ENCODE measurements at regions not wholly inside any gene's neighbourhood (a gene's known extent, or its start where the extent isn't known, plus 50 kb on each side); places are given as distances from the start of the nearest gene placed in this dataset.

- Histone ChIP-seq H3K4me1 (ENCODE audit: insufficient read depth, low read length, poor library complexity, severe bottlenecking) (no peaks in the 10 kb centered on the region), H2AFZ (ENCODE audit: low read length) (no peak overlapping the region), H4K20me1 (ENCODE audit: insufficient read depth, low read length) (no peaks in the 10 kb centered on the region), H3K36me3 (ENCODE audit: insufficient read depth, low read length) (no peaks in the 10 kb centered on the region), H3K27ac (ENCODE audit: low read depth, low read length, poor library complexity, severe bottlenecking) (no peak overlapping the region), H3K9me3 (ENCODE audit: low read length) (no peaks in the 10 kb centered on the region), H3K79me2 (ENCODE audit: insufficient read depth, low read depth, low read length) (no peaks in the 10 kb centered on the region), H3K4me2 (ENCODE audit: low read length) (no peak overlapping the region), H3K9me2 (ENCODE audit: insufficient read depth, low read length) (no peaks in the 10 kb centered on the region), H3K4me3 (ENCODE audit: low read depth, low read length, poor library complexity, severe bottlenecking) (no peak overlapping the region)
- no TSS peak for BruUV-seq (replicated peaks)
- CTCF ChIA-PET (ENCODE audit: unreplicated experiment), result no interaction called here
- intact Hi-C loops (cut with micrococcal nuclease; ENCODE audit: unreplicated experiment), result no loop called here
- TF ChIP-seq CTCF (conservative IDR thresholded peaks at IDR 0.05; ENCODE audit: low read length) (no peak), EZH2phosphoT487 (IDR thresholded peaks at IDR 0.05; ENCODE audit: borderline replicate concordance, low read depth, low read length) (no peak)
- no peak for DNase-seq (ENCODE audit: low spot score)
- POLR2A ChIA-PET, result no interaction called here
Observed at GRCh38 chr20:63070301-63070625, 63.5 kb upstream of the BHLHE23 start.

- Histone ChIP-seq H2AFZ (ENCODE audit: low read length) (no peak overlapping the region), H3K4me3 (ENCODE audit: low read depth, low read length, poor library complexity, severe bottlenecking) (no peak overlapping the region), H3K4me2 (ENCODE audit: low read length) (no peak overlapping the region), H3K36me3 (ENCODE audit: insufficient read depth, low read length) (no peaks in the 10 kb centered on the region), H3K9me2 (ENCODE audit: insufficient read depth, low read length) (no peaks in the 10 kb centered on the region), H3K27ac (ENCODE audit: low read depth, low read length, poor library complexity, severe bottlenecking) (no peak overlapping the region), H3K79me2 (ENCODE audit: insufficient read depth, low read depth, low read length) (no peaks in the 10 kb centered on the region), H3K9me3 (ENCODE audit: low read length) (no peaks in the 10 kb centered on the region), H4K20me1 (ENCODE audit: insufficient read depth, low read length) (no peaks in the 10 kb centered on the region), H3K4me1 (ENCODE audit: insufficient read depth, low read length, poor library complexity, severe bottlenecking) (no peaks in the 10 kb centered on the region)
- ChIA-PET CTCF (ENCODE audit: unreplicated experiment) (no interaction called here), POLR2A (no interaction called here)
- intact Hi-C loops (cut with micrococcal nuclease; ENCODE audit: unreplicated experiment), result no loop called here
- no TSS peak for BruUV-seq (replicated peaks)
- TF ChIP-seq CTCF (conservative IDR thresholded peaks at IDR 0.05; ENCODE audit: low read length), result no peak
- TF ChIP-seq EZH2phosphoT487 (IDR thresholded peaks at IDR 0.05; ENCODE audit: borderline replicate concordance, low read depth, low read length), result no peak
- no peak for DNase-seq (ENCODE audit: low spot score)
Observed at GRCh38 chr20:63068711-63069367, 62.1 kb upstream of the BHLHE23 start.

GRCh38 chr20:63067721-63068560, 61.2 kb upstream of the BHLHE23 start:
- Histone ChIP-seq H3K4me1 (ENCODE audit: insufficient read depth, low read length, poor library complexity, severe bottlenecking) (no peaks in the 10 kb centered on the region), H4K20me1 (ENCODE audit: insufficient read depth, low read length) (no peaks in the 10 kb centered on the region), H3K4me3 (ENCODE audit: low read depth, low read length, poor library complexity, severe bottlenecking) (no peak overlapping the region), H3K79me2 (ENCODE audit: insufficient read depth, low read depth, low read length) (no peaks in the 10 kb centered on the region), H3K9me2 (ENCODE audit: insufficient read depth, low read length) (no peaks in the 10 kb centered on the region), H2AFZ (ENCODE audit: low read length) (no peak overlapping the region), H3K4me2 (ENCODE audit: low read length) (no peak overlapping the region), H3K27ac (ENCODE audit: low read depth, low read length, poor library complexity, severe bottlenecking) (no peak overlapping the region), H3K36me3 (ENCODE audit: insufficient read depth, low read length) (no peaks in the 10 kb centered on the region), H3K9me3 (ENCODE audit: low read length) (no peaks in the 10 kb centered on the region)
- ChIA-PET CTCF (ENCODE audit: unreplicated experiment) (no interaction called here), POLR2A (no interaction called here)
- intact Hi-C loops (cut with micrococcal nuclease; ENCODE audit: unreplicated experiment), result no loop called here
- DNase-seq (ENCODE audit: low spot score), result no peak
- TF ChIP-seq EZH2phosphoT487 (IDR thresholded peaks at IDR 0.05; ENCODE audit: borderline replicate concordance, low read depth, low read length), result no peak
- no peak for TF ChIP-seq CTCF (conservative IDR thresholded peaks at IDR 0.05; ENCODE audit: low read length)
- BruUV-seq (replicated peaks), result no TSS peak
